ENCODE measurements at regions not wholly inside any gene's neighbourhood (a gene's known extent, or its start where the extent isn't known, plus 50 kb on each side); places are given as distances from the start of the nearest gene placed in this dataset.

DNA sequence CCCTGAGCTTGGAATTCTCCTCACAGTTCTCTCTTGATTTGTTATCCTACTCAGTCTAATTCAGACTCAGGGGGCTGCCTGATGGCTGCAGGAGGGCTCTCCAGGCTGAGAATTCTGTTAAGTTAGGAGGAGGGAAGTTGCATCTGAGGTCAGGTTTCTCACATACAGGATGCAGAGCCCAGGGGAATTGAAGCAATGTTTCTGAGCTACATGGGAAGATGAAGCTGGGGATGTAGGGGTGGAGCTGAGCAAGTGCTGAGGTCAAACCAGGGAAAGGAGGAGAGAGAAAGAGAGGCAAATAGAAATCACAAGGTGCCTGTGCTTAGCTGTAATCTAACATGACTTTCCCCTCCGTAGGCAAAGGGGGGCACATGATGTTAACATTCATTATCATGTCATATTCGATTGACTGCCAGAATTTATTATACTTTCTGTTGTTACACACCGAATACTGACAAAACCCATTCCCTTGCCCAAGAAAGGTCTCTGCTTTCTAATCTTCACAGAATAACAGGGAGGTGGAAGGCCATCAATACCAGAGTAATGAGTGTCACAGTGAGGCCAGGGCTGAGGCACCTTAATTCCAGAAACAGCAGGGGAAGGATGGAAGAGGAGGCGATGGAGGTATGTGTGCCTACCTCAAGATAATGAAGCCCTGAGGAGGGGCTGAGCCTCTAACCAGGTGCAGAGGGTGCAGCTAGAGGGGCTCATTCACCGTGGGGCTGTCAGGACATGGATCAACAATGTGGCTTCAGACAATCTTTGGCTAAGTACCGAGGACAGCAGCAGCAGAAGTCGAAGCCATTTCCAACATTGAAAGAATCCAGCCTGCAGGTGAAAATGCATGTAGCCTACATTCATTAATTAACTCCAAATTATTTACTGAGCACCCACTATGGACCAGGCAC lies 205.4 kb upstream of the SNX19 start:
- DNase-seq (ENCODE audit: low read depth), result no peak

DNA sequence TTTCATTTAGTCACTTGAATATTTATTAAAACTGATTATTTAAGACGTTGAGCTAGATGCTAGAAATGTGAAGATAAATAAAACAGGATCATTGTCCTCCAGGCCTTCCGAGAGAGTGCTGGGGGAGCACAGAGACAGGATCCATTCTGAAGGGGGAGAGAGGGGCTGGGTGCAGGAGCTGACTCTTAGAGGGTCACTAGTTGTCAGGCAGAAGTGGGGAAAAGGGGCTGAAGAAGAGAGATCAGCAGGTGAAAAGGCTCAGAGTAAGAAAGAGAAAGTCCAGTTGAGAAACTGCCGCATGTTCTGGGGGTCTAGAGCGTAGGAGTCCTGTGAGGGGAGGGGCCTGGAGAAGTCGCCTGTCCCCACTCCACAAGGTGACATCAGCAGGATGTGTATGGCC lies 206.2 kb upstream of the SNX19 start:
- DNase-seq (ENCODE audit: low read depth), result no peak

DNA sequence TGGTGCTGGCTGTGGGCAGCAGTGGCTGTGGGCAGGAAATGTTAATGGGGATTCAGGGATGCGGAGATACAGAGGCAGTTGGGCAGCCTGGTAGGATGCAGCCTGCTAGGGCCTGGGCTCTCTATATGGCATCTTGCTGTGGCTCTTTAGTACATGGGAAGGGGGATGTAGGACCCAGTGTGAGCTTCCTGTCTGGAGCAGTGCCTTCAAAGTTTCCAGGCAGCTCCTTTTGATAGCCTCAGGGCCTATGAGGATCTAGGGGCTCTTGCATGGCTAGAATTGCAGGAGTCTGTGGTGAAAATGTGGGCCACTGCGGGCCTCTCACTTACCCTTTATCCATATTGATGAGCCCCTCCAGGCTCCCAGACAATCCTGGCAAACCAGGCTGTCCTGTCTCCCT lies 213.2 kb upstream of the SNX19 start:
- no peak for DNase-seq (ENCODE audit: low read depth)

DNA sequence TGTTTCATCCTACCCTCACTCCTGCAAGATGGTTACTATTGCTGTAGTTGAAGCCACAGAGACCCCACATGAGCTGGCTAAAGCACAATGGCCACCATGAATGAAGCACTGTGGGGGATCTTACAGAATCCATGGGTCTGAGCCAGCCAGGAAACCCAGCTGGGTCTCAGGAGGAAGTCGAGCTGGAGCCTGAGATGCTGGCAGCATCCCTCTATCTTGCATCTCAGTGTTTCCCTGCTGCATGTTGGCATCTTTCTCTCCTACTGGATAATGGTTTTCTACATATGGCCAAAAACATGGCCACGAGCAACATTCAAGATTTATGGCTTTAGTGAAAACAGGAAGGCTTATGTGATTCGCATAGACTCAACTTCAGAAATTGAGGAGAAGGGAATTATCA lies 219.3 kb upstream of the SNX19 start:
- DNase-seq (ENCODE audit: low read depth), result no peak

DNA sequence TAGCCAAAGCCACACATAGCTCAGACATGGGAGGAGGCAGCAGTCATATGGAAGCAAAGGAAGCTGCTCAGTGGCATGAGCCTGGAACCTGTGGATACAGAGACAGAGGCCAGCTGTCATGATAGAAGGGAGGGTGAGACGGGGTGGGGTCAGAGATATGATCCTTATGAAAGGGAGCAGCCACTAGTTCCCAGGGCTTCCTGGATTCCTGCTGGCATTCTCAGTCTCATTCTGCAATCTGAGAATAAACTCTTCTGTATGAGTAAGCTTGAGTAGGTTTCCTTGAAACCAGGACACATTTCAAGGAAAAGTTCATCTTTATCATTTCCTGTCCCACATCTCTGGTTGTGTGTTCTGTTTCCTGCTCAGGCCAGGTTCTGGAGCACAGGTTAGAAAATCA lies 220.2 kb upstream of the SNX19 start:
- no peak for DNase-seq (ENCODE audit: low read depth)

DNA sequence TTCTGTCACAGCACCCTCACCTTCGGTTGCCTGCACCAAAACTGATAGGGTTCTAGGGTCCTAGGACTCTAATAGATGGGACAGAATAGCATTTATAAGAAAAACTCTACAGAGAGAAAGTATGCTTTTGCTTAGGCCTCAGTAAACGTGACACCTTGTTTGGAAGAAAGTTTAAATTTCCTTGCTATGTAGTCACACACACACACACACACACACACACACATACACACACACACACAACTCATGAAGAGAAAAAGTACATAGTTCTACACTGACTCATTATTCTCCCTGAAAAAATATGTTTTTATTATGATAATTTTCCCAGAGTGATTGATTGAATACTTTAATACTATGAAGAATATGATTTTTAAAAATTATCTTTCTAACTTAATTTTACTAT lies 220.8 kb upstream of the SNX19 start:
- no peak for DNase-seq (ENCODE audit: low read depth)

DNA sequence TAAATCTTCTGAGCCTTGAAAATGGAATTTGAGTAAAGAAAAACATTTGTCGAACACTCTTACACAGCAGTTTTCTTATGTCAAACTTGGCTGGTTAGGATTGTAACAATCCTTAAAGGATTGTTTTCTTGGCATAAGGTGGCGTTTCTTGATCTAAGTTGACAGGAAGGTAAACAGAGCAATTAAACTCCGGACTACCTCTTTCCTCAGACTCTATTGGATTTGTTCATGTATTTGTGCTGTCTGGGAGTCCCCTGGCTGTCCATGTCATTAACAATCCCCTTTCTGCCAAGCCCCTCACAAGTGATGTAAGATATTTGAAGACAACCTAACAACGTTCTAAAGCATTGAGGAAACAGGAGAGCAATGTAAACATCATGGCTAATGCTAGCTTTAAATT lies 222.5 kb upstream of the SNX19 start:
- DNase-seq (ENCODE audit: low read depth), result no peak

DNA sequence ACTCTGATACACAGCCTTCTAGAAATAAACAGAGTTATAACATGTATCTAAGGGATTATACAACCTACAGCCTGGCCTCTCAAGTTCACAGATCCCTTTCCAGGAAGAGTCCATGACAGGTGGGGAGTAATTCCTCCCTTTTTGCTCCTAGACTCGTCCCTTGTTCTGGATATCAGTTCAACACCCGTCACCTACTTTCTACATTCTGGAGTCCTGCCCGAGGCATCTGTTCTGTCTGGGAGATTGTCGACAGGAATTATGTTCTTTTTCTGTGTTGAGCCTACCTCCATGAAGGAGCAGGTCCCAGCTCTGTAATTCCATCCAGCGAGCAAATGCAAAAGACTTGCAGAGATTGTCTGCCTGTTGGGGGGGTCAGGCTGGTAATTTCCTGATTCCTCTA lies 224.6 kb upstream of the NTM start:
- no peak for DNase-seq (ENCODE audit: low read depth)

DNA sequence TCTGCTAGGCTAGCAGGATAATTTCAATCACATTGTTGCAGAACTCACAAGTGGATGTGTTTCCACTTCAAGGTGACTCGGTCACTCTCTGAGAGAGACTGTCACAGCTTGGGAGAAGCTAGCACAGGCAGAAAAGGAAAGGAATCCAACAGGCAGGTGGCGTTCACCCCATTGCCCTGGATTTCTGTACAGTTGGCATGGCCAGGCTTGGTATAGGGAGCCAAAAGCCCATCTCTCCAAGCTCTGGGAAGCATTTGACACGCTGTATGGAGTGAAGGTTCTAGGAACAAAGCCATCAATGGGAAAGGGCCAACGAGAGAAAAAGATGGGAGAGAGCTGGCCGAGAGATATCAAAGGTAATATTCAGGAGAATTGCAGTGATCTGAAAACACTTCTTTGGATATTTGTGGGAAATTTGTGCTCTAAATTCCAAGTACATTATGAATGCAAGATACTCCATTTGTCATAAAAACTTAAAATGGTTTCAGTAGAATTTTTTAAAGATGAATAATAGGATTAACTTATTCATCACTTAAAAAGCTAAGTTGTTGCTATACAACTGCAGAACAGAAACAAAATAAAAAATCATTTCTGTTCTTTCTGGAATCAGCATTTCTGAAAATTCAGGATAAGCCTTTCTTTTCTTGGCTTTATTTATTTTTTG lies 223.5 kb upstream of the NTM start:
- no peak for DNase-seq (ENCODE audit: low read depth)

DNA sequence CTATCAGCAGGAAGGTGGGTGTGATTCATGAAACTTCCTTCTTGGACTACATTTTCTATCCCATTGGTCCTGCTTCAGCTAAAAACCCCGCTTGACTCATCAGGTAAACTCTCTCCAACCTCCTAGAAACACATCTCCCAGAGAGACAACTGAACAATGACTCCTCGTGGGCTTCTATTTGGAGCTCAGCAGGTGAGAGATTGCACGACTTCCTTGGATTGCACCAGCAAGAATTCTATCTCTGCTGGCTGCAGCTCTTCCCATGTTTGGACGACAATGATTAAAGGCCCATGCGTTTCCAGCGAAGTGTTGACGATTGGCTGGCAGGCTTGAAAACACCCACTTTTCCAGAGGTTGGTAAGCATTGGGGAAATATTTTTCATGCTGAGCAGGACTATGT lies 216.1 kb upstream of the NTM start:
- no peak for DNase-seq (ENCODE audit: low read depth)

DNA sequence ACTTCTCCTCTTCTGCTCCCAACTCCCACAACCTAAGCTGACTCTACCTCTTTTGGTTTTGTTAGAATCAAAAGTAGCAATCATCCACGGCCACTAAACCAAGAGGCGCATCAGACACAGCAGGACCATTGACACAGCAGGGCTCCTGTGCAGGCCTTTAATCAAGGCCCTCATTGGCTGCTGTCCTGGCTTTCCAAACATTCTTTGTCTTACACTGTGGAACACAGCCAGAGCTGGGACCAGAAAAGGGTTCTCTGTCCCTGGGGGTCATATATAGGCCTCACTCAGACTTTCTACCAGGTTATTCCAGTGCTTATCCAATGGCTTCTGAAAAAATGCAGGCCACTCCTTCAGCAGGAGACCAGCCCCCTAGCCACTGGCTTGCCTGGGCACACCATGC lies 212.7 kb upstream of the NTM start:
- DNase-seq (ENCODE audit: low read depth), result no peak

DNA sequence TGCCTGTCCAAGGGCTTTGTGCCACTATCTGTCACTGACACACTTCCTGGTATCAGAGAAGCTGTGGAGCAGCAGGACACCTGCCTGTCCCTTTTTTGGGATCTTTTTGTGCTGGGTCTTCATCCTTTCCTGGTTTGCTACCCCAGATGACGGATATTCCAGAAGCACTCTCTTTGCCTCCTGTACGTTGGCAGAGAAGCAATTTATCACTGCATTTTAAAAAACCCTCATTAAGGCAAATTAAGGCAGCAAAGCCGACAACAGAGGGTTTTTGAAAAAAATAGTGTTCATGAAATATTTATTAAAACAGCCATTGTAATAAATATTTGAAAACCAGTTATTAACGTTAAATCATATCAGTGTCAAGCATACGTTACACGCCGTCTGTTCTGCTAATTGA lies 209.6 kb upstream of the NTM start:
- DNase-seq (ENCODE audit: low read depth), result no peak

DNA sequence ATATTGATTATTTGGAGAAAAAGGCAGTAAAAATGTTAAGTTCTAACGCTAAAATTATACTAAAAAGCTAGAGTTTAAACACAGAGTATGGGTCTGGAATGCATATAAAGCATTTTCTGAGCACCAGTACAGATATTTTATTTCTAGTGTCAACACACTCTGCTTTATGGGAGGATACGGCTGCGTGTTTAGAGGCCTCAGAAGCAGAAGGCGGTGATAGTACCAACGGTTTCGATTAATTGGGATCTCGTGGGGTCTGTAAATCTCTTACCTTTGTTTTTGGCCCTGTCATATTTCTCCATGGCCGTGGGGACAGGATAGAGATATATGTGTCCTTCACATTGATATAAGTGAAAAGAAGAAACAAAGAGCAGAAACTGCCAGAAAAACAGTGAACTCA lies 206.8 kb upstream of the NTM start:
- DNase-seq (ENCODE audit: low read depth), result no peak

DNA sequence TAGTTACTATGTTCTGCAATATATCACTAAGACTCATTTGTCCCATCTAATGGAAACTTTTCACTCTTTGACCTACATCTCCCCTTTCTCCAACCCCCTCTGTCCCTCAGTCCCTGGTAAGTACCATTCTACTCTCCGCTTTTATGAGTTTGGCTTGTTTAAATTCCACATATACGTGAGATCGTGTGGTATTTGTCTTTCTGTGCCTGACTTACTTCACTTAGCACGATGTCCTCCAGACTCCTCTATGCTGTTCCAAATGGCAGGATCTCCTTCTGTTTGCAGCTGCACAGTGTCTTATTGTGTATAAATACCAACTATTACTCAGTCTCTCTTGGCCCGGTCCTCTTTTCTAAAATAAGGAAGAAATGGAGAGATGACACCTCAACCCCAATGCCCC lies 205.4 kb upstream of the NTM start:
- DNase-seq (ENCODE audit: low read depth), result no peak

DNA sequence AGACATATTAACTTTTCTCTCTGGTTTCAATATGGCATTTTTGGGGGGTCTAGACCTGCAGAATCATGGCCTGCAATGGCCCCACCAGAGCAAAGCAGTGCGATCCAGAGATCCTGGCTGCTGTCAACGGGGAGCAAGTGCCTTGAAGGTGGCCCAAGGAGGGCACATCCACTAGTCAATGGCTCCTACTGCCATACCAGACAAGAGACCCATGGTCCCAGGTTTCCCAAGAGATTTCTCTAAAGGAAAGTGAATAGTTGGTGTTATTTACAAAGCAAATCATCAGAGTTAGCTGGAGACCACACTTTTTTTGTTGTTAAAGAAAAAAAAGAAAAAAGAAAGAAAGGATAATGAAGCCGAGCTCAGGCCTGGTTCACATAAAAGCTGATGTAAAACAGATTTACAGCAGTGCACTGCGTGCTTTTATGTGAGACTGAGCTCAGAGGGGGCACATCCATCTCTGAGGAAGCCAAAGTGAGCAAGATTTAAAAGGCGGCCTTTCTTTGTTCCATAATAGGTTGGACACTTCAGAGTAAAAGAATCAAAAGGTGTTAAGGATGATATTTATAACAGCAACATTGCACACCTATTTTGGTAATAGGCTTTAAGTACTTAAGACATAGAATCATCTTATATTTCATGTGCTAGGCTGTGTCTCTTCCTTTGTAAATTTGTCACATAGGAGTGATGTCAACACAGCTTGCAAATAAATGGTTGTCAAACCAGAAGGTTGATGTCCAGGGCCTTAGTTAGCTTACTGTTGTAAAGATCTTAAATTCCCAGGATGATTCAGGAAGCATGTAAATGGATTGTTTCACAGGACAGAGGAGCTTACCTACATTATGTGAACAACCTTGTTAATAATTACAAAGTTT lies 201.3 kb upstream of the NTM start:
- no peak for DNase-seq (ENCODE audit: low read depth)

DNA sequence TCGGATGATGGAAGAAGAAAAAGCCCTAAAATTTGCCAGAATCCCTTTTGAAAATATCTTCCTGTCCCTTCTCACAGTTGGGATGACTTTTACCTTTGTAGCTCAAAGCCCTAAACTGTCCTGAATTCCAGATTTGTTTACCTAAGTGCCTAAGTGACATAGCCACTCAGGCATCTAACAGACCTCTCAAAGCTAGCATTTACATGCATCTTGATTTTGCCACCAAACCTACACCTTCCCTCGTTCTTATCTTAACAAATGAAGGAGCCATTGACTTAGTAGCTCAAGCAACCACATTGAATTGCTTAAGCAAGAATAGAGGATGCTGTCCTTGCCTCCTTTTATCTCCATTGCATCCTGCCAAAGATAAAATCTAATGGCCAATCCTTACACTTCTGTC lies 198.4 kb upstream of the NTM start:
- DNase-seq (ENCODE audit: low read depth), result no peak

DNA sequence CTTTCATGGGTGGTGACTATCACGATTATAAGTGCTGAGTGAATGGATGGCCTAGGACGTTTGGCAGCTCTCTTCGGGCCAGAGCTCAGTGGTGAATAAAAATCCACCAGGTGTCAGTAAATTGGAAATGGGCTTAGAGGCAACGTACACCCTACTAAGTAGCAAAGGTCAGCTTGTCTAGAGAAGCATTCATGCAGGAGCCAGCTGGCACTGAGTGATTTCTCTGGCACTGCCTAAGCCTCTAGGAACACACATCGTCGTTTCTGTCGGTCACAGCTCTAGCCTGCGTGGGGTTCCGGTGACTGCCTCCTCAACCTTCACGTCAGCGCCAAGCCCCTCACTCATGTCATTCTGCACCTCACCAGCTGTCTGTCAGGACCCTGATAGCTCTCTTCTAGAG lies 192.4 kb upstream of the NTM start:
- DNase-seq (ENCODE audit: low read depth), result no peak

DNA sequence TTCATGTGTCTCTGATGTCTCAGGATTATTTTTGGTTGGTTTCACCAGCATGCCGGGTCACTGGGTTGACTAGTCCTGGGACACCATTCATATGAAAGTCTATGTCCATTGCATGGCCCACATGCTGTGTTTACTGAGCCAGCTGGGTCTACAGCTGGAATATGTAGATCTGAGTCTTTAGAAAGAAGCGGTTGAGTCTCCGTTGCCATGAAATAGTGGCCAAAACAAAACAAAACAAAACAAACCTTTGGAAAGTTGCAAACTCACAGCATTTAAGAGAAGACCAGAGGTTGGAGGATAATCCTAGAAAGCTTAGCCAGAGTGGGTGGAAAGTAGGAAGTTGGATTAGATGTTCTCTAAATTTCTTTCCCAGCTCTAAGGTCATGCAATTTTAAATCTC lies 191.8 kb upstream of the NTM start:
- DNase-seq (ENCODE audit: low read depth), result no peak

DNA sequence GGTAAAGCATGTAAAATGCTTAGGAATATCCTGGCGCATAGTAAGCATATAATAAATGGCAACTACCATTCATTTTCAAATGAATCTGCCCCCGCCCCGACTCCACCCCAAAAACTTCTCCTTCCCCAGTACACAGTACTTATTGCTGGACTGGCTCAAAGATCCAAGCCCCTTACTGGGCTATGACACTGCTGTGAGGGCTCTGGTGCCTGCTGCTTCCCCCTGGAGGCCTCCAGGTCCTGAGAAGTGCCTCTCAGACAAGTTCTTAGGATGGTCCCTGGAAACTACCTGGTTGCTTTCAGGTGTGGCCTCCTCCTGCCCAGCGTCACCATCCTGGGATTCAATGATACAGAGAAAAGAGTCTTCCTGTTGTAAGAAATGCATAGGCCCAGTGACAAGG lies 190.6 kb upstream of the NTM start:
- DNase-seq (ENCODE audit: low read depth), result no peak

DNA sequence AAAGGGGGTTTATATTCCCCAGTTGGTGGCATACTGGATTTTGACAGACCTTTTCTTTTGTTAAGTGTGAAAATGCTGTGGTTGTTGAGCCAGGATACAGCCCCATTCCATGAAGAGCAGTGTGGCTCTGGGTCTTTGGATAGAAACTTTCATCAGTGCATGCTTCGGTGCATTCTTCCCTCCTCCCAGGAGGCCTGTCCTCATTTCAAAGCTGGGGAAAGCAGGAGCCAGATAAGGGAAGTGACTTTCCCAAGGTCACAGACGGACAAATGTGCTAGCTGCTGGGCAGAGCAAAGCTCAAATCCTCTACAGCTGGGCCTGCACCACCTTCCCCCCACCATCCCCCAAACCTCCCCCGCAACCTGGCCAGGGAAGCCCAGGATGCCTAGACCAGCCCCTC lies 184.5 kb upstream of the NTM start:
- DNase-seq (ENCODE audit: low read depth), result no peak

DNA sequence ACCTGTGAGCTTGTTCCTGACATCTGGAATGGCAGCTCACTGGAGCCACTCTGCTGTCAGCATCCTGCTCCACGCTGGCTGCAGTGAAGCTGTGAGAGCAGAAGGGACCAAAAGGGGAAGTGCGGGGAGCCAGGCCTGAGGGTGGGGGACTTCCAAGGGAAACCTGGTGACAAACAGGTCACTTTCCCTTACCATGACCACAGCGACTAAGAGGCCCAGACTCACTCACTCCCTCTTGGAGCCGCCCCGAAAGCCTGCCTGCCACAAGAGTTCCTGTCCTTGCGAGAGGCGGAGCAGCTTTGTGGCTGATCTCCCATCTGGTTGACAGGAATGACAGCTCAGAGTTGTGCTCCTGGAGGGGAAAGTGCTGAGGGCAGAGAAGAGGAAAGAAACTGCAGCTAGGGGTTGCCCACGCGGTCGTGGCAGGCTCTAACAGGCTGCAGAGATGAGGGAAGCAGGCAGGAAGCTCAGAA lies 183.8 kb upstream of the NTM start:
- no peak for DNase-seq (ENCODE audit: low read depth)

DNA sequence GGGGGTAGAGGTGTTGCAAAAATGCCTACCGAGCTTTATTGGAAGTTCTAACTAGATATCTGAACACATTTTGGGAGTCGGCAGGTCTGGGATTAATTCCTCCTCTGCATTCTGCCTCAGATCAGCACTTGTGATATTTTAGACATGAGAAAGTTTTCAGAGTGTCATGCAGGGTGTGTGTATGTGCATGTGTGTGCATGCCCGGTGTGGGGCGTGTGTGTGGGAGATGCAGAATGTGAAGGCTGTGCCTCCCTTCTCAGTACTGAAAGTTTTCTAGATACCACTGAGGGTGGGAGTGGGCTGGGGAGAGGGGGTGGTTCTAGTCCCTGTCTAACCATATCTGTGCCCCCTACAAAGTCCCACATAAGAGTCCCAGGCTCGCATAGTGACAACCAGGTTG lies 180.0 kb upstream of the NTM start:
- DNase-seq (ENCODE audit: low read depth), result no peak

DNA sequence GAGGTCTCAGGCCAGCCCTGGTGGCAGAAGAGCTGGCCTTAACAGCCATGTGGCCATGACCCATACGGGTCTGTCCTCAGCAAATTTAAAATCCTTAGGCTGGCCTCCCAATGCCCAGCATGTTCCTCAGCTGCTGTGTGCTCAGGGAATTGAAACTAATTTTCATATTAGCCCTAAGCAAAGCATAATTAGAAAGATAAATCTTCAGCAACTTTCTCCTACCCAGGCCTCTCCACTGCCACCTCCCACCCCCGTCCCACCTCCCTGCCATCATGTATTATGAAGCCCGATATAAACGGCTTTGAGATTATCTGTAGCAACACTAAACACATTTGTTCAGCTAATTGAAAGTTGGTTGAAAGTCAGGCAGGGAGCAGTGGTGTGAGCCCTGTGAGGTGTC lies 178.8 kb upstream of the NTM start:
- DNase-seq (ENCODE audit: low read depth), result no peak
